Activated B cell treated with CpG ODN at 0.5 μM for 24 hours (primary cell): ENCODE measurements at regions not wholly inside any gene's neighbourhood (a gene's known extent, or its start where the extent isn't known, plus 50 kb on each side); places are given as distances from the start of the nearest gene placed in this dataset.
"Not testable (repeated sequence)": the region's sequence is repeated elsewhere in the genome, so short reads cannot be mapped to it uniquely, and the experiment has no call there.

Experiments
- ATAC-seq: fragments of 200-7000 bp; cut with Tn5 transposase; one replicate; pipeline ENCODE4 v1.10.0; 2021; ENCODE audit warnings: low read depth, mild to moderate bottlenecking, moderate library complexity
- CTCF ChIA-PET: fragments of 350-600 bp; sonication (Branson Sonifier 250); formaldehyde crosslinking; loops from one replicate; lab custom pipeline; 2021; ENCODE audit warnings: antibody characterized with exemption; lab: Charles Lee
- POLR2A ChIA-PET: fragments of 350-600 bp; sonication (Branson Sonifier 250); formaldehyde crosslinking; loops from one replicate; lab custom pipeline; 2021; ENCODE audit warnings: antibody characterized with exemption; lab: Charles Lee
- DNase-seq: peaks from one replicate; pipeline ENCODE4 v3.0.0; 2022
- H3K27ac Mint-ChIP-seq: one replicate; pipeline ENCODE4 v1.8.0; 2020; ENCODE audit warnings: mixed read lengths
- H3K27me3 Mint-ChIP-seq: one replicate; pipeline ENCODE4 v1.8.0; 2021; ENCODE audit warnings: mixed read lengths
- H3K36me3 Mint-ChIP-seq: one replicate; pipeline ENCODE4 v1.8.0; 2021; ENCODE audit warnings: low read depth, mixed read lengths
- H3K4me1 Mint-ChIP-seq: one replicate; pipeline ENCODE4 v1.8.0; 2021; ENCODE audit warnings: mixed read lengths
- H3K4me3 Mint-ChIP-seq: one replicate; pipeline ENCODE4 v1.8.0; 2020; ENCODE audit warnings: mild to moderate bottlenecking, mixed read lengths
- H3K9me3 Mint-ChIP-seq: one replicate; pipeline ENCODE4 v1.8.0; 2020; ENCODE audit warnings: mixed read lengths
- intact Hi-C: fragments of 100-400 bp; cut with micrococcal nuclease; formaldehyde crosslinking; loops from one replicate; pipeline ENCODE4 v1.15.1; 2024
- TF ChIP-seq, protein P1 (sequence below): fragments of 200-600 bp; IDR thresholded peaks from one replicate; pipeline ENCODE4 v1.8.0; 2022; ENCODE audit warnings: antibody characterized with exemption, mild to moderate bottlenecking

DNA sequence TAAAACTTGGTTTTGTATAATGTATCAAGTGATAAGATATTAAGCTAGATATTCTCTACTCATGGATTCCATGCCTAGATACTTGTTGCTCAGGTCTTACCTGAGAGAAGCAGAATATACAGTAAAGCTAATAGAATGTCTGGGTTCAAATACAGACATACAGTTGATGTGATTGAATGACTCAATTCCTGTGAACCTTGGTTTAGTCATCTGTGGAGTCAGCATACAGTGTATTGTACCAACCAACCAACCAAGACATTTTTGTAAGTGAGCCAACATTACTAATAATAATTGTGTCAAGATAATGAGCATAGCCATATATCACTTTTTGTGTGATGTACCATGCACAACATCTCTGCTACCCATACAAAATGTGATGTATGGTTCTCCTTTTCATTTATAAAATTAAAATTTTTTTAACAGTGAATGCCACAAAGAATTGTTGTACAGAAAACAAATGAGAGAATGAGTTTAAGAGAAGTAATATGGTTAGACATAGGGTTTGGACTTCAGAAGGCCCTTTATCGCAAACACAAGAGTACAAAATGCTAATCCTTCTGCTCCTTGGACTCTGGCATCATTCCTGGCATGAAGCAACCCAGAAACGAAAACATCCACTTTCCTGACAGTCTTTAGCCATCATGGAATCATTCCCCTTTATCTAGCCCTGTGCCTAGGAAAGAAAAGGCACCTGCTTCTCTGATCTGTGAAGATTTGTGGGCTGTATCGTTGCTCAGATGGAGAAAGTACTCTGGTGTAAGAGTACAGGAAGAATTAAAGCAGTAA is 977.2 kb upstream of the USP15 start:
- Mint-ChIP-seq H3K4me3 (no peak overlapping the region), H3K27ac (no peak overlapping the region), H3K36me3 (no peaks in the 10 kb centered on the region), H3K9me3 (peaks cover 19% of the 10 kb centered on the region), H3K4me1 (no peaks in the 10 kb centered on the region), H3K27me3 (no peaks in the 10 kb centered on the region)
- intact Hi-C loops, result no loop called here
- TF ChIP-seq, protein P1, sequence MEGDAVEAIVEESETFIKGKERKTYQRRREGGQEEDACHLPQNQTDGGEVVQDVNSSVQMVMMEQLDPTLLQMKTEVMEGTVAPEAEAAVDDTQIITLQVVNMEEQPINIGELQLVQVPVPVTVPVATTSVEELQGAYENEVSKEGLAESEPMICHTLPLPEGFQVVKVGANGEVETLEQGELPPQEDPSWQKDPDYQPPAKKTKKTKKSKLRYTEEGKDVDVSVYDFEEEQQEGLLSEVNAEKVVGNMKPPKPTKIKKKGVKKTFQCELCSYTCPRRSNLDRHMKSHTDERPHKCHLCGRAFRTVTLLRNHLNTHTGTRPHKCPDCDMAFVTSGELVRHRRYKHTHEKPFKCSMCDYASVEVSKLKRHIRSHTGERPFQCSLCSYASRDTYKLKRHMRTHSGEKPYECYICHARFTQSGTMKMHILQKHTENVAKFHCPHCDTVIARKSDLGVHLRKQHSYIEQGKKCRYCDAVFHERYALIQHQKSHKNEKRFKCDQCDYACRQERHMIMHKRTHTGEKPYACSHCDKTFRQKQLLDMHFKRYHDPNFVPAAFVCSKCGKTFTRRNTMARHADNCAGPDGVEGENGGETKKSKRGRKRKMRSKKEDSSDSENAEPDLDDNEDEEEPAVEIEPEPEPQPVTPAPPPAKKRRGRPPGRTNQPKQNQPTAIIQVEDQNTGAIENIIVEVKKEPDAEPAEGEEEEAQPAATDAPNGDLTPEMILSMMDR, result no peak
- ChIA-PET CTCF (no interaction called here), POLR2A (no interaction called here)
- no peak for ATAC-seq
- no peak for DNase-seq

DNA sequence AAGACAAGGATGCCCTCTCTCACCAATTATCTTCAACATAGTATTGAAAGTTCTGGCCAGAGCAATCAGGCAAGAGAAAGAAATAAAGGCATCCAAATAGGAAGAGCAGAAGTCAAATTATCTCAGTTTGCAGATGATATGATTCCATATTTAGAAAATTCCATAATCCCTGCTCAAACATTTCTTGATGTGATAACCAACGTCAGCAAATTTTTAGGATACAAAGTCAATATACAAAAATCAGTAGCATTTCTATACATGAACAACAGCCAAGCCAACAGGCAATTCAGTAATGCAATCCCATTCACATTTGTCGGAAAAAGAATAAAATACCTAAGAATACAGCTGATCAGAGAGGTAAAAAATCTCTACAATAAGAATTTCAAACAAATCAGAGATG is 969.7 kb upstream of the USP15 start:
- ChIA-PET POLR2A (no interaction called here), CTCF (no interaction called here)
- Mint-ChIP-seq H3K36me3 (no peaks in the 10 kb centered on the region), H3K27me3 (no peaks in the 10 kb centered on the region), H3K9me3 (peaks cover 34% of the 10 kb centered on the region), H3K4me3 (no peak overlapping the region), H3K4me1 (no peaks in the 10 kb centered on the region), H3K27ac (no peak overlapping the region)
- ATAC-seq (no peak), DNase-seq (no peak)
- intact Hi-C loops, result no loop called here
- TF ChIP-seq, protein P1, result no peak

DNA sequence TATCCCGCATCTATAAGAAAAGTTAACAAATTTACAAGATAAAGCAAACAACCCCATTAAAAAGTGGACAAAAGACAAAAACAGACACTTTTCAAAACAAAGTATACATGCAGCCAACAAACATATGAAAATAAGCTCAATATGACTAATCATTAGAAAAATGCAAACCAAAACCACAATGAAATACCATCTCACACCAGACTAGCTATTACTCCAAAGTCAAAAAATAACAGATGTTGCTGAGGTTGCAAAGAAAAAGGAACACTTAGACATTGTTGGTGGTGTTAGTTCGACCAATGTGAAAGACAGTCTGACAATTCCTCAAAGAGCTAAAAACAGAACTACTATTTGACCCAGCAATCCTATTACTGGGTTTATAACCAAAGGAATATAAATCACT is 968.6 kb upstream of the USP15 start:
- TF ChIP-seq, protein P1, result no peak
- peaks cover 33% of the 10 kb centered on the region for H3K9me3 Mint-ChIP-seq
- no peaks in the 10 kb centered on the region for H3K36me3 Mint-ChIP-seq
- DNase-seq (no peak), ATAC-seq (no peak)
- CTCF ChIA-PET, result no interaction called here
- no peaks in the 10 kb centered on the region for H3K4me1 Mint-ChIP-seq
- intact Hi-C loops, result no loop called here
- H3K27ac Mint-ChIP-seq, result no peak overlapping the region
- no peak overlapping the region for H3K4me3 Mint-ChIP-seq
- H3K27me3 Mint-ChIP-seq, result no peaks in the 10 kb centered on the region
- POLR2A ChIA-PET, result no interaction called here

DNA sequence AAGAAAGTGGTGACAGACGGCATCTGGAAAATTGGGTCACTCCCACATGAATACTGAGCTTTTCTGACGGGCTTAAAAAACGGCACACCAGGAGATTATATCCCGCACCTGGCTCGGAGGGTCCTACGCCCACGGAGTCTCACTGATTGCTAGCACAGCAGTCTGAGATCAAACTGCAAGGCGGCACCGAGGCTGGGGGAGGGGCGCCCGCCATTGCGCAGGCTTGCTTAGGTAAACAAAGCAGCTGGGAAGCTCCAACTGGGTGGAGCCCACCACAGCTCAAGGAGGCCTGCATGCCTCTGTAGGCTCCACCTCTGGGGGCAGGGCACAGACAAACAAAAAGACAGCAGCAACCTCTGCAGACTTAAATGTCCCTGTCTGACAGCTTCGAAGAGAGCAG is 966.2 kb upstream of the USP15 start:
- CTCF ChIA-PET, H3K27ac Mint-ChIP-seq, H3K36me3 Mint-ChIP-seq, POLR2A ChIA-PET, H3K27me3 Mint-ChIP-seq, H3K4me3 Mint-ChIP-seq, DNase-seq, intact Hi-C loops, ATAC-seq, H3K4me1 Mint-ChIP-seq: not testable (repeated sequence)
- peaks cover 18% of the 10 kb centered on the region for H3K9me3 Mint-ChIP-seq

DNA sequence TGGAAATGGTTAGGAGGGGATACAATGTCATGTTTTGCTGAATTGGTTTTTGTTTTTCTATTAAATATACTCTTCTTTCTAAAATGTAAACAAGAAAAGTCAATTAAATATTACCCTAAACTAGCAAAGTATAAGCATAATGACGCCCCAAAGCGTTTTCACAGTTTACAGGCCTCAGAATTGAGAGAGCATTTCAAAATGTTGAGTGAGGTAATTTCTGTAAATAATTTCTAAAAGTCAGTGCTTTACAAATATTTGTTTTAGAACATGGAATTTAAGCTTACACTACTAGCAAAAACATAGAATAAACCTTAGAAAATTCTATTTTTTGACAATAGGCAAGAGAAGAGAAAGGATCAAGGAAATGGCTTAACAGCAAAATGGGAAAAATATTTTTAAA is 958.4 kb upstream of the USP15 start:
- intact Hi-C loops, result no loop called here
- no peak for ATAC-seq
- H3K9me3 Mint-ChIP-seq, result no peaks in the 10 kb centered on the region
- no peak overlapping the region for H3K27ac Mint-ChIP-seq
- H3K4me3 Mint-ChIP-seq, result no peak overlapping the region
- H3K27me3 Mint-ChIP-seq, result no peaks in the 10 kb centered on the region
- TF ChIP-seq, protein P1, result no peak
- CTCF ChIA-PET, result no interaction called here
- POLR2A ChIA-PET, result no interaction called here
- no peaks in the 10 kb centered on the region for H3K4me1 Mint-ChIP-seq
- no peaks in the 10 kb centered on the region for H3K36me3 Mint-ChIP-seq
- DNase-seq, result no peak

DNA sequence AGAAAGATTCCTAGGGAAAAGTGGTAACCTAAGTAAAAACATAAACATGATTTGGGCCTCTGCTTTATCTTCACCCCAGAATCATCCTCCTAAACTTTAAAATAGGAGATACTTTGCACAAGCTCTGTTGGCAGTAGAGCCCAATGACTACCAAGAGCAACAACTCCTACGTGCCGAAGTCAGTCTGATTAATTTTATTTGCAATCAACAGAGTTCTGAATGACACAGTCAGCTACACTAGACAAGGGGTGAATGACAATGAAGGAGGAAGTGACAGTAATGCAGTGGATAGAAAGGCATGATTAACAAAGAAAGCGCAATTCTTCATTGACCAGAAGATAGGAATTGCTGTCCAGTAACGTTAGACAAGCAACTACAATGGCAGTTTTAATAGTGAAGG is 957.9 kb upstream of the USP15 start:
- H3K27ac Mint-ChIP-seq, result no peak overlapping the region
- ATAC-seq, result no peak
- DNase-seq, result no peak
- H3K4me1 Mint-ChIP-seq, result no peaks in the 10 kb centered on the region
- no peaks in the 10 kb centered on the region for H3K27me3 Mint-ChIP-seq
- no peaks in the 10 kb centered on the region for H3K9me3 Mint-ChIP-seq
- no peaks in the 10 kb centered on the region for H3K36me3 Mint-ChIP-seq
- ChIA-PET POLR2A (no interaction called here), CTCF (no interaction called here)
- intact Hi-C loops, result no loop called here
- TF ChIP-seq, protein P1, result no peak
- H3K4me3 Mint-ChIP-seq, result no peak overlapping the region
